ENCODE measurements at regions not wholly inside any gene's neighbourhood (a gene's known extent, or its start where the extent isn't known, plus 50 kb on each side); places are given as distances from the start of the nearest gene placed in this dataset.

- no peak for TF ChIP-seq MAX (IDR thresholded peaks at IDR 0.05)
Measured at GRCh38 chr3:20760981-20761380, 575.0 kb upstream of the SGO1 start (continued).

GRCh38 chr3:20752416-20752815 is 566.4 kb upstream of the SGO1 start:
- Histone ChIP-seq H2AFZ (ENCODE audit: low read length) (no peak overlapping the region), H3K18ac (ENCODE audit: extremely low read depth, low read length) (no peak overlapping the region), H3K27me3 (replicated peaks in 1 of 4; ENCODE audit: control insufficient read depth in 3 of 4, extremely low read depth in 1 of 4, insufficient read depth in 3 of 4, low read length in 3 of 4) (no peaks in the 10 kb centered on the region), H2BK20ac (ENCODE audit: low read length) (no peak overlapping the region), H3K4me2 (ENCODE audit: insufficient read depth in 1 of 2, low read depth in 2 of 2, low read length in 2 of 2) (no peak overlapping the region), H3K9me3 (ENCODE audit: insufficient read depth in 2 of 2, low read depth in 1 of 2, low read length in 1 of 2) (no peaks in the 10 kb centered on the region), H3K23me2 (ENCODE audit: low read depth, low read length) (no peaks in the 10 kb centered on the region), H3K4me1 (replicated peaks in 1 of 4; ENCODE audit: control insufficient read depth in 3 of 4, insufficient read depth in 4 of 4, low read length in 3 of 4) (no peaks in the 10 kb centered on the region), H3K23ac (ENCODE audit: insufficient read length) (no peak overlapping the region), H4K8ac (ENCODE audit: extremely low read depth, insufficient read depth, low read length) (no peak overlapping the region), H2BK120ac (replicated peaks; ENCODE audit: low read depth, low read length) (no peak overlapping the region), H3K14ac (ENCODE audit: insufficient read length) (no peak overlapping the region), H3K79me2 (ENCODE audit: control insufficient read depth in 1 of 2, insufficient read depth in 2 of 2, low read length in 2 of 2) (no peaks in the 10 kb centered on the region), H3K4ac (replicated peaks; ENCODE audit: insufficient read length, low read depth, low read length) (no peak overlapping the region), H4K5ac (ENCODE audit: insufficient read length, low read depth, low read length) (no peak overlapping the region), H2BK15ac (ENCODE audit: low read length) (no peak overlapping the region), H2BK12ac (ENCODE audit: low read depth, low read length) (no peak overlapping the region), H3K79me1 (ENCODE audit: low read depth, low read length) (no peaks in the 10 kb centered on the region), H2AK5ac (ENCODE audit: low read depth, low read length) (no peak overlapping the region), H4K91ac (replicated peaks; ENCODE audit: insufficient read length, low read length) (no peak overlapping the region), H3K4me3 (ENCODE audit: extremely low read depth in 1 of 4, insufficient read depth in 2 of 4, low read depth in 3 of 4, low read length in 4 of 4) (no peak overlapping the region), H2BK5ac (ENCODE audit: low read depth, low read length) (no peak overlapping the region), H3K36me3 (ENCODE audit: control insufficient read depth in 2 of 4, insufficient read depth in 4 of 4, low read length in 3 of 4) (no peaks in the 10 kb centered on the region), H4K20me1 (replicated peaks in 1 of 2; ENCODE audit: control insufficient read depth in 1 of 2, insufficient read depth in 2 of 2, low read length in 2 of 2) (no peaks in the 10 kb centered on the region), H3K9ac (replicated peaks in 1 of 4; ENCODE audit: extremely low read depth in 1 of 4, low read depth in 3 of 4, low read length in 3 of 4) (no peak overlapping the region), H3K27ac (ENCODE audit: low read depth, low read length) (no peak overlapping the region), H3K56ac (replicated peaks; ENCODE audit: insufficient read length, low read depth, low read length) (no peak overlapping the region)
- no peak for DNase-seq (ENCODE audit: low read depth in 1 of 2, low spot score in 2 of 2)
- no peak for FAIRE-seq
- WGBS, 2 experiments (ENCODE audit: extremely low coverage in 1 of 2, insufficient coverage in 1 of 2, insufficient read length in 1 of 2, insufficient replicate concordance in 2 of 2, low coverage in 1 of 2, low lambda C conversion rate in 2 of 2, missing lambda C conversion rate in 1 of 2) = 92% methylated on average over 1 of the region's 1 CpG; no CpG with 5 or more reads in 1 of the 2 experiments
- ChIA-PET POLR2A (ENCODE audit: partially characterized antibody) (no interaction called here), CTCF (ENCODE audit: partially characterized antibody) (no interaction called here)
- no peak for TF ChIP-seq KDM5A (IDR thresholded peaks at IDR 0.05; ENCODE audit: low read length)
- TF ChIP-seq CHD2 (IDR thresholded peaks at IDR 0.05; ENCODE audit: low read length) = no peak
- TF ChIP-seq JUN (IDR thresholded peaks at IDR 0.05; ENCODE audit: low read depth, low read length) = no peak
- no peak for TF ChIP-seq RBBP5 (IDR thresholded peaks at IDR 0.05; ENCODE audit: borderline replicate concordance, low read depth, low read length)
- TF ChIP-seq RXRA (IDR thresholded peaks at IDR 0.05; ENCODE audit: insufficient read depth, low read depth, low read length) = no peak
- no peak for TF ChIP-seq FOSL1 (IDR thresholded peaks at IDR 0.05; ENCODE audit: insufficient read depth, low read depth, low read length)
- TF ChIP-seq NRF1 (IDR thresholded peaks at IDR 0.05; ENCODE audit: low read depth, low read length) = no peak
- no peak for TF ChIP-seq ATF3 (IDR thresholded peaks at IDR 0.05; ENCODE audit: insufficient read depth, low read depth, low read length)
- TF ChIP-seq ATF2 (IDR thresholded peaks at IDR 0.05; ENCODE audit: low read length) = no peak
- no peak for TF ChIP-seq SUZ12 (IDR thresholded peaks at IDR 0.05; ENCODE audit: low read length)
